ENCODE measurements at regions not wholly inside any gene's neighbourhood (a gene's known extent, or its start where the extent isn't known, plus 50 kb on each side); places are given as distances from the start of the nearest gene placed in this dataset.

DNA sequence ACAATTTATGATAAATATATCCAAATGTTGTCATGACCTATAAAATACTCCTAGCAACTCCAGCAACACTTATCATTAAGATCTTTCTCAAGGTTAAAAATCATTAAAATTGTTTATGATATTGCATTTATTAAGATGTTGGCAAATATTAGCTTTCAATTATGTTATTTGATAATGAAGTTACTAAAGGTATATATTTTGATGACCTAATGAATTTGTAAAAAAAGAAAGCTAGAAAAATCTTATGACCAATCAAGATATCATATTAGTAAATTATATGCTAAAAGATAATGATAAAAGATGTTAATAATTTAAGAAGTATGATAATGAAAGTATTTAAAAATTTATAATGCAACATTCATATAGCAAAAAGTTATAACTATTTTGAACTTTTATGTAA is 66.3 kb upstream of the RAB18 start:
- no peak for DNase-seq (ENCODE audit: low read depth, low spot score)
- POLR2A ChIA-PET, result no interaction called here
- CTCF ChIA-PET, result no interaction called here

GRCh38 chr10:27436710-27437109 is 67.4 kb upstream of the RAB18 start:
- TF ChIP-seq CTCF (IDR thresholded peaks at IDR 0.05; ENCODE audit: low read depth, low read length), result no peak
- CTCF ChIA-PET, result no interaction called here
- Histone ChIP-seq H3K27ac (ENCODE audit: low read depth, low read length) (no peak overlapping the region), H3K4me3 (ENCODE audit: low read depth, low read length) (no peak overlapping the region), H3K27me3 (ENCODE audit: control insufficient read depth, insufficient read depth, low read length) (no peaks in the 10 kb centered on the region), H3K9me3 (ENCODE audit: control insufficient read depth, insufficient read depth, low read length) (no peaks in the 10 kb centered on the region)
- POLR2A ChIA-PET, result no interaction called here
- no peak for DNase-seq (ENCODE audit: low read depth, low spot score)

More for the DNA sequence above, 66.3 kb upstream of the RAB18 start:
- Histone ChIP-seq H3K4me3 (ENCODE audit: low read depth, low read length) (no peak overlapping the region), H3K27ac (ENCODE audit: low read depth, low read length) (no peak overlapping the region), H3K27me3 (ENCODE audit: control insufficient read depth, insufficient read depth, low read length) (no peaks in the 10 kb centered on the region), H3K9me3 (ENCODE audit: control insufficient read depth, insufficient read depth, low read length) (no peaks in the 10 kb centered on the region)
- no peak for TF ChIP-seq CTCF (IDR thresholded peaks at IDR 0.05; ENCODE audit: low read depth, low read length)

GRCh38 chr10:27433976-27434375 is 70.1 kb upstream of the RAB18 start:
- TF ChIP-seq CTCF (IDR thresholded peaks at IDR 0.05; ENCODE audit: low read depth, low read length), result no peak
- H3K27me3 ChIP-seq (ENCODE audit: control insufficient read depth, insufficient read depth, low read length), result no peaks in the 10 kb centered on the region
- no peak for DNase-seq (ENCODE audit: low read depth, low spot score)
- H3K4me3 ChIP-seq (ENCODE audit: low read depth, low read length), result no peak overlapping the region
- H3K27ac ChIP-seq (ENCODE audit: low read depth, low read length), result no peak overlapping the region
- ChIA-PET CTCF (no interaction called here), POLR2A (no interaction called here)
- H3K9me3 ChIP-seq (ENCODE audit: control insufficient read depth, insufficient read depth, low read length), result no peaks in the 10 kb centered on the region

GRCh38 chr10:27426948-27427467 is 77.1 kb upstream of the RAB18 start:
- H3K27ac ChIP-seq (ENCODE audit: low read depth, low read length), result no peak overlapping the region
- CTCF ChIA-PET, result no interaction called here

DNA sequence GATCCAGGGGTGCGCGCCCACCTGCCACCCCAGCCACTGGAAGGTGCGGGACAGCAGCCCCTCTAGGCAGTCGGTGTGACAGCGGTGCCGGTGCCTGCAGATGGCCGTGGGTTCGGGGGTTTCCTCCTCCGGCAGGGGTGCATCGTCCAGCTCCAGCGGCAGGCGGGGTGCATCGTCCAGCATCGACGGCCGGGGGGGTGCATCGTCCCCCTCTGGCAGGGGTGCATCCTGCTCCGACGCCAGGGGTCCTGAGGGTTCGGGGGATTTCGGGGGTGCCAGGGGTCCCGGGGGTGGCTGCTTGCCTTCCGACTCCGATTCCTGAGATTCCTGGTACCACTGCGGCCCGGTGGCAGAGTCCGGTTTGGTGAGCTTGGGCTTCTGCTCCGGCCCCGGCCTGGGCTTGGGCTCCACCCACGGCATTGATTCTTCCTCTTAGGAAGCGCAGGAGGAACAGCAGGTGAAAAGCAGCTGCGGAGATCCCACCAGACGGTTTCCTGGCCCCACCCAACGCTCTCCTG is 90.2 kb upstream of the RAB18 start:
- no peak overlapping the region for H3K27ac ChIP-seq (ENCODE audit: low read depth, low read length)
- POLR2A ChIA-PET, result no interaction called here
- H3K9me3 ChIP-seq (ENCODE audit: control insufficient read depth, insufficient read depth, low read length), result peaks cover 8% of the 10 kb centered on the region; the same call in 1 of the 2 replicates
- no peak for DNase-seq (ENCODE audit: low read depth, low spot score)
- CTCF ChIA-PET, result no interaction called here
- no peaks in the 10 kb centered on the region for H3K27me3 ChIP-seq (ENCODE audit: control insufficient read depth, insufficient read depth, low read length)
- no peak for TF ChIP-seq CTCF (IDR thresholded peaks at IDR 0.05; ENCODE audit: low read depth, low read length)
- no peak overlapping the region for H3K4me3 ChIP-seq (ENCODE audit: low read depth, low read length)

More at GRCh38 chr10:27426948-27427467, 77.1 kb upstream of the RAB18 start:
- POLR2A ChIA-PET, result no interaction called here
- Histone ChIP-seq H3K9me3 (ENCODE audit: control insufficient read depth, insufficient read depth, low read length) (no peaks in the 10 kb centered on the region), H3K27me3 (ENCODE audit: control insufficient read depth, insufficient read depth, low read length) (no peaks in the 10 kb centered on the region), H3K4me3 (ENCODE audit: low read depth, low read length) (no peak overlapping the region)
- no peak for DNase-seq (ENCODE audit: low read depth, low spot score)
- no peak for TF ChIP-seq CTCF (IDR thresholded peaks at IDR 0.05; ENCODE audit: low read depth, low read length)
